HCT116 (cell line): ENCODE measurements at regions not wholly inside any gene's neighbourhood (a gene's known extent, or its start where the extent isn't known, plus 50 kb on each side); places are given as distances from the start of the nearest gene placed in this dataset.

Experiments used
- ATAC-seq: fragments of 200-7000 bp; cut with Tn5 transposase; 2 replicates; pipeline ENCODE4 v1.9.1; 2020; ENCODE audit warnings: mild to moderate bottlenecking, moderate library complexity
- BruUV-seq: library from RNA; stranded (reverse); fragments of 400-500 nt; replicated peaks from 2 replicates; lab custom pipeline; 2021; lab: Mats Ljungman, UMichigan
- CTCF ChIA-PET: fragments of 300-600 bp; sonication (Branson Sonifier 250); formaldehyde crosslinking; loops from one replicate; lab custom pipeline; 2021; ENCODE audit warnings: antibody characterized with exemption; lab: Charles Lee
- POLR2A ChIA-PET: fragments of 300-600, 350-600 bp; sonication (Branson Sonifier 250); formaldehyde crosslinking; loops from one replicate; lab custom pipeline; 2021; ENCODE audit warnings: antibody characterized with exemption; lab: Charles Lee
- RAD21 ChIA-PET, 2 experiments: fragments of 300-600 bp; sonication (Branson Sonifier 250); formaldehyde crosslinking; loops; one replicate each; lab custom pipeline; 2023; ENCODE audit warnings: low total read pairs in 2 of 2; ENCODE audit not compliant: uncharacterized antibody in 2 of 2, unreplicated experiment in 2 of 2, low non-redundant PET in 1 of 2; lab: Charles Lee
- DNase-seq: peaks from one replicate; pipeline ENCODE4 v3.0.0-alpha.2; 2010; ENCODE audit warnings: low read depth, low spot score
- H2AFZ ChIP-seq: fragments of 200-600 bp; shearing (Covaris generic), sonication (generic); 2 replicates; pipeline ENCODE4 v1.6.1; 2017; ENCODE audit warnings: low read depth, mixed run types, mixed read lengths, antibody characterized with exemption, low read length; ENCODE audit not compliant: poor library complexity, severe bottlenecking
- H3K27ac ChIP-seq: 2 replicates; pipeline ENCODE4 v1.5.1; 2012; ENCODE audit warnings: low read depth, low read length
- H3K27me3 ChIP-seq: fragments of 200-600 bp; sonication (generic); 2 replicates; pipeline ENCODE4 v1.6.1; 2016; ENCODE audit warnings: mixed run types, low read length, mixed read lengths; ENCODE audit not compliant: insufficient read depth
- H3K36me3 ChIP-seq, 2 experiments: fragments of 200-500 bp in 1 of 2; fragments of 200-600 bp in 1 of 2; sonication (Bioruptor generic) in 1 of 2; sonication (generic) in 1 of 2; 2 replicates each; pipeline versions ENCODE4 v1.5.1 to v1.6.1; 2014 to 2016; ENCODE audit warnings: low read length in 2 of 2, inconsistent platforms in 1 of 2, mixed read lengths in 1 of 2, mixed run types in 1 of 2; ENCODE audit not compliant: insufficient read depth in 2 of 2, control insufficient read depth in 1 of 2
- H3K4me1 ChIP-seq, 2 experiments: fragments of 200-600 bp in 1 of 2; sonication (generic) in 1 of 2; 2 replicates each; pipeline versions ENCODE4 v1.5.1 to v1.6.1; 2012 to 2017; ENCODE audit warnings: low read length in 2 of 2, inconsistent platforms in 1 of 2, mild to moderate bottlenecking in 1 of 2, mixed read lengths in 1 of 2, mixed run types in 1 of 2, moderate library complexity in 1 of 2; ENCODE audit not compliant: insufficient read depth in 2 of 2, control insufficient read depth in 1 of 2
- H3K4me2 ChIP-seq: fragments of 200-600 bp; sonication (generic); 2 replicates; pipeline ENCODE4 v1.6.1; 2017; ENCODE audit warnings: mixed run types, low read length, mixed read lengths
- H3K4me3 ChIP-seq, 2 experiments: fragments of 200-600 bp in 1 of 2; sonication (generic) in 1 of 2; replicated peaks in 1 of 2; 2 replicates each; pipeline ENCODE4 v1.5.1; 2011 to 2016; ENCODE audit warnings: low read length in 2 of 2, control low read depth in 1 of 2, low read depth in 1 of 2, mild to moderate bottlenecking in 1 of 2, mixed read lengths in 1 of 2, mixed run types in 1 of 2
- H3K79me2 ChIP-seq: fragments of 200-600 bp; sonication (generic); 2 replicates; pipeline ENCODE4 v1.6.1; 2017; ENCODE audit warnings: mild to moderate bottlenecking, mixed run types, low read length, moderate library complexity, mixed read lengths; ENCODE audit not compliant: insufficient read depth
- H3K9ac ChIP-seq: fragments of 200-600 bp; sonication (generic); 2 replicates; pipeline ENCODE4 v1.6.1; 2016; ENCODE audit warnings: low read length, mixed read lengths
- H3K9me2 ChIP-seq: fragments of 200-600 bp; sonication (generic), shearing (Covaris generic); 2 replicates; pipeline ENCODE4 v1.6.1; 2017; ENCODE audit warnings: mixed run types, mild to moderate bottlenecking, moderate library complexity; ENCODE audit not compliant: insufficient read depth
- H3K9me3 ChIP-seq, 2 experiments: fragments of 200-500 bp in 1 of 2; fragments of 200-600 bp in 1 of 2; sonication (Bioruptor generic) in 1 of 2; sonication (generic) in 1 of 2; 2 replicates each; pipeline ENCODE4 v1.6.1; 2014 to 2017; ENCODE audit warnings: low read length in 2 of 2, mixed read lengths in 2 of 2, inconsistent platforms in 1 of 2, low read depth in 1 of 2, mild to moderate bottlenecking in 1 of 2, mixed run types in 1 of 2, moderate library complexity in 1 of 2; ENCODE audit not compliant: control insufficient read depth in 1 of 2, insufficient read depth in 1 of 2
- H4K20me1 ChIP-seq: fragments of 200-600 bp; sonication (generic), shearing (Covaris generic); 2 replicates; pipeline ENCODE4 v1.6.1; 2017; ENCODE audit warnings: mixed run types, mild to moderate bottlenecking, moderate library complexity; ENCODE audit not compliant: insufficient read depth
- CBX3 ChIP-seq: IDR thresholded peaks from 2 replicates; pipeline ENCODE4 v1.6.1; 2012; ENCODE audit warnings: low read depth
- EGR1 ChIP-seq: IDR thresholded peaks from 2 replicates; pipeline ENCODE4 v1.6.1; 2012; ENCODE audit warnings: low read depth
- EZH2 ChIP-seq: fragments of 200-600 bp; sonication (generic); IDR thresholded peaks from 2 replicates; pipeline ENCODE4 v1.6.1; 2017; ENCODE audit warnings: antibody characterized with exemption, mixed run types
- EZH2phosphoT487 ChIP-seq: fragments of 200-600 bp; IDR thresholded peaks from 2 replicates; pipeline ENCODE4 v1.6.1; 2018; ENCODE audit warnings: antibody characterized with exemption, borderline replicate concordance
- FOSL1 ChIP-seq: IDR thresholded peaks from 2 replicates; pipeline ENCODE4 v1.6.1; 2012; ENCODE audit warnings: low read depth
- JUND ChIP-seq: IDR thresholded peaks from 2 replicates; pipeline ENCODE4 v1.6.1; 2012
- MAX ChIP-seq: IDR thresholded peaks from 2 replicates; pipeline ENCODE4 v1.6.1; 2012
- POLR2A ChIP-seq: IDR thresholded peaks from 2 replicates; pipeline ENCODE4 v1.7.0; 2011; ENCODE audit warnings: borderline replicate concordance; ENCODE audit not compliant: insufficient read depth, insufficient read length; ENCODE audit errors: extremely low read depth
- POLR2AphosphoS5 ChIP-seq: IDR thresholded peaks from 2 replicates; pipeline ENCODE4 v1.6.1; 2011; ENCODE audit warnings: mild to moderate bottlenecking, low read depth, low read length, moderate library complexity
- SIN3A ChIP-seq: IDR thresholded peaks from 2 replicates; pipeline ENCODE4 v1.6.1; 2012; ENCODE audit warnings: low read depth
- SP1 ChIP-seq: IDR thresholded peaks from 2 replicates; pipeline ENCODE4 v1.6.1; 2012; ENCODE audit warnings: low read depth
- YY1 ChIP-seq: IDR thresholded peaks from 2 replicates; pipeline ENCODE4 v1.6.1; 2011; ENCODE audit warnings: low read length, low read depth, moderate library complexity, mild to moderate bottlenecking; ENCODE audit not compliant: insufficient replicate concordance; ENCODE audit errors: extremely low read depth
- ZFX ChIP-seq: fragments of 450-650 bp; IDR thresholded peaks from 2 replicates; pipeline ENCODE4 v1.6.1; 2017
- ZNF274 ChIP-seq: fragments of 200-500 bp; sonication (Bioruptor generic); IDR thresholded peaks from 2 replicates; pipeline ENCODE4 v1.6.1; 2014; ENCODE audit warnings: mild to moderate bottlenecking, low read depth, low read length, inconsistent platforms
- intact Hi-C: fragments of 100-400 bp; cut with micrococcal nuclease; formaldehyde crosslinking; loops from 2 replicates; pipeline ENCODE4 v1.10.0; 2022
- TF ChIP-seq, protein P1 (sequence below): IDR thresholded peaks from 2 replicates; pipeline ENCODE4 v1.6.1; 2011; ENCODE audit warnings: mild to moderate bottlenecking, low read length, moderate library complexity; ENCODE audit not compliant: insufficient replicate concordance; ENCODE audit errors: extremely low read depth

DNA sequence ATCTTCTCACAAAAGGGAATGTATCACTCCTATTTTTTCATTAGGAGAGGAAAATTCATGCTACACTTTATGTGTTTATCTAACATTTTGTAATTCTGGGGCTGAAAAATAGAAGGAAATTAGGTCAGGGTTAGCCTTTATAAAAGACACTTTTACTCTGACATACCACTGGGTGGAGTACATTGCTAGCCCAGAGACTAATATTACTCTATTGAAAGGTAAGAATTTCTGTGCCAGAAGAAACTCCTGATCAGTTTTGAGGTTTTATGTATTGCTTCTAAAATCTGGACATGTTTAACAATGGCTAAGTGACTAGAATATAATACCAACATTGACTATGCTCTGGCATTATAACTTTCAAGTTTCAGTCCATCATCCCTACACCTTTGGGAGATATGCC, 724.6 kb downstream of the USP25 start:
- H3K4me2 ChIP-seq: no peak overlapping the region
- no peaks in the 10 kb centered on the region for H3K4me1 ChIP-seq
- BruUV-seq: no TSS peak
- no peak overlapping the region for H3K27ac ChIP-seq
- CTCF ChIA-PET: no interaction called here
- H3K9me2 ChIP-seq: no peaks in the 10 kb centered on the region
- peaks cover 13 to 27% of the 10 kb centered on the region in 2 experiments; a peak in 3 of 4 replicates for H3K9me3 ChIP-seq
- POLR2A ChIA-PET: no interaction called here
- H3K9ac ChIP-seq: no peak overlapping the region
- no peaks in the 10 kb centered on the region for H3K27me3 ChIP-seq
- H3K36me3 ChIP-seq: no peaks in the 10 kb centered on the region
- intact Hi-C loops: no loop called here
- H3K79me2 ChIP-seq: no peaks in the 10 kb centered on the region
- RAD21 ChIA-PET: no interaction called here
- no peak overlapping the region for H2AFZ ChIP-seq
- ATAC-seq (no peak), DNase-seq (no peak)
- TF ChIP-seq SP1 (no peak), FOSL1 (no peak), EZH2 (no peak), JUND (no peak), CBX3 (no peak), ZFX (no peak), EGR1 (no peak), SIN3A (no peak), YY1 (no peak), ZNF274 (no peak), EZH2phosphoT487 (no peak), MAX (no peak), POLR2A (no peak), POLR2AphosphoS5 (no peak)
- TF ChIP-seq, protein P1, sequence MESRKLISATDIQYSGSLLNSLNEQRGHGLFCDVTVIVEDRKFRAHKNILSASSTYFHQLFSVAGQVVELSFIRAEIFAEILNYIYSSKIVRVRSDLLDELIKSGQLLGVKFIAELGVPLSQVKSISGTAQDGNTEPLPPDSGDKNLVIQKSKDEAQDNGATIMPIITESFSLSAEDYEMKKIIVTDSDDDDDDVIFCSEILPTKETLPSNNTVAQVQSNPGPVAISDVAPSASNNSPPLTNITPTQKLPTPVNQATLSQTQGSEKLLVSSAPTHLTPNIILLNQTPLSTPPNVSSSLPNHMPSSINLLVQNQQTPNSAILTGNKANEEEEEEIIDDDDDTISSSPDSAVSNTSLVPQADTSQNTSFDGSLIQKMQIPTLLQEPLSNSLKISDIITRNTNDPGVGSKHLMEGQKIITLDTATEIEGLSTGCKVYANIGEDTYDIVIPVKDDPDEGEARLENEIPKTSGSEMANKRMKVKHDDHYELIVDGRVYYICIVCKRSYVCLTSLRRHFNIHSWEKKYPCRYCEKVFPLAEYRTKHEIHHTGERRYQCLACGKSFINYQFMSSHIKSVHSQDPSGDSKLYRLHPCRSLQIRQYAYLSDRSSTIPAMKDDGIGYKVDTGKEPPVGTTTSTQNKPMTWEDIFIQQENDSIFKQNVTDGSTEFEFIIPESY: no peak
- TF ChIP-seq, all 23 proteins: peak for 0
- Histone ChIP-seq H4K20me1 (no peaks in the 10 kb centered on the region; the same call in 1 of the 2 replicates), H3K4me3 (no peak overlapping the region)
